Breast epithelium (tissue), 4 donors: ENCODE measurements at regions not wholly inside any gene's neighbourhood (a gene's known extent, or its start where the extent isn't known, plus 50 kb on each side); places are given as distances from the start of the nearest gene placed in this dataset.
"Not testable (repeated sequence)": the region's sequence is repeated elsewhere in the genome, so short reads cannot be mapped to it uniquely, and the experiment has no call there.

ENCODE experiments used
- DNase-seq, 2 donors: peaks; one replicate each; pipeline ENCODE4 v3.0.0-alpha.2; 2019; ENCODE audit warnings: low spot score in 2 of 2
- H3K27ac ChIP-seq, 2 donors: fragments of 200-600 bp; sonication (generic) in 1 of 2; one replicate each; pipeline ENCODE4 v1.5.1; 2016 to 2019; ENCODE audit warnings: mild to moderate bottlenecking in 1 of 2
- H3K27me3 ChIP-seq, 2 donors: fragments of 200-600 bp; sonication (generic) in 1 of 2; one replicate each; pipeline versions ENCODE4 v1.5.1 to v1.6.0; 2017 to 2019; ENCODE audit warnings: control low read depth in 1 of 2, mild to moderate bottlenecking in 1 of 2
- H3K36me3 ChIP-seq: fragments of 200-600 bp; one replicate; pipeline ENCODE4 v1.5.1; 2019
- H3K4me1 ChIP-seq, 2 donors: fragments of 200-600 bp; sonication (generic); one replicate each; pipeline ENCODE4 v1.5.1; 2016 to 2019; ENCODE audit warnings: control low read depth in 1 of 2
- H3K4me3 ChIP-seq, 3 donors: fragments of 200-600 bp; sonication (generic); 1 replicate in 2 of 3; 2 replicates in 1 of 3; pipeline ENCODE4 v1.5.1; 2016 to 2019; ENCODE audit warnings: mild to moderate bottlenecking in 3 of 3, moderate library complexity in 2 of 3
- H3K9me3 ChIP-seq, 2 donors: fragments of 200-600 bp; sonication (generic) in 1 of 2; one replicate each; pipeline ENCODE4 v1.5.1; 2016 to 2019; ENCODE audit warnings: control low read depth in 1 of 2
- POLR2A ChIP-seq: fragments of 450-650 bp; IDR thresholded peaks from one replicate; pipeline ENCODE4 v1.6.1; 2016; ENCODE audit warnings: antibody characterized with exemption, mild to moderate bottlenecking, moderate library complexity
- POLR2AphosphoS5 ChIP-seq, 3 donors: sonication (generic); formaldehyde crosslinking; IDR thresholded peaks; one replicate each; pipeline ENCODE4 v1.6.1; 2017; ENCODE audit warnings: antibody characterized with exemption in 3 of 3
- intact Hi-C: fragments of 100-400 bp; cut with DNase I; formaldehyde crosslinking; loops from one replicate; pipeline ENCODE4 v1.15.1; 2023; ENCODE audit warnings: low total_unique reads
- TF ChIP-seq, protein P1 (sequence below), 3 donors: fragments of 450-650 bp; IDR thresholded peaks; one replicate each; pipeline ENCODE4 v1.5.1; 2016 to 2017; ENCODE audit warnings: antibody characterized with exemption in 3 of 3, mild to moderate bottlenecking in 3 of 3, moderate library complexity in 3 of 3

DNA sequence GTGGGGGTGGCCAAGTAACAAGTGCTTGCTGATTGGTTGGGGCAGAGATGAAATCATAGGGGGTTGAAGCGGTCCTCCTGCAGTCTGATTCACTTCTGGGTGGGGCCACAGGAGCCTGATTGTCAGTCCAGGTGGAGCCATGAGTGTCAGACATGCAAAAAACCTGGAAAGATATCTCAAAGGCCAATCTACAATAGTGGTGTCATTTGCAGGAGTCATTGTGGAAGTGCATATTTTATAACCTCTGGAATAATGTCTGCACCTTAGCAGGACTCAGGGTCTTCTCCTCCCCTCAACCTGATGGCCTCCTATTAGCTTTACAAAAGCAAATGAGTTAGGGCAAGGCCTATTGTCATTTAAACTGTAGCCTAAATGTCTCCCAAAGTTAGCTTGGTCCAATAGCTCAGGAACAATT lies 241.4 kb downstream of the NUAK1 start:
- intact Hi-C loops = no loop called here

DNA sequence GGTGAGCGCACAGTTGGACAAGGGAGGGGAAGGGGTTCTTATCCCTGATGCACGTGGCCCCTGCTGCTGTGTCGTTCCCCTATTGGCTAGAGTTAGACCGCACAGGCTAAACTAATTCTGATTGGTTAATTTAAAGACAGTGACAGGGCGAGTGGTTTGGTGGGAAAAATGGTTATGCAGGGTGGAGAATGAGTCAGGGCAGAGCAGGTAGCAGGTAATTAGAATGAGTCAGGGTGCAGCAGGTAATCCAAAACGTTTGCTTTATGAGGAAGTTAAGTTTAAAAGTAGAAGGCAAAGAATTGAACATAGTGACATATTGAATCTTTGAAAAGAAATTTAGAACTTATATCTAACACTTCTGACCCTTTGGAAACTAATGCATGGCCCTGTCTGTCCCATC lies 240.5 kb downstream of the NUAK1 start:
- H3K4me3 ChIP-seq, H3K36me3 ChIP-seq, intact Hi-C loops, H3K9me3 ChIP-seq, H3K27ac ChIP-seq, DNase-seq, H3K27me3 ChIP-seq, H3K4me1 ChIP-seq: not testable (repeated sequence)

More for the DNA sequence above, 241.4 kb downstream of the NUAK1 start:
- no peaks in the 10 kb centered on the region for H3K36me3 ChIP-seq
- H3K4me1 ChIP-seq = no peaks in the 10 kb centered on the region
- DNase-seq = no peak
- no peaks in the 10 kb centered on the region for H3K27me3 ChIP-seq
- H3K9me3 ChIP-seq = no peaks in the 10 kb centered on the region
- H3K4me3 ChIP-seq = no peak overlapping the region
- TF ChIP-seq, protein P1, sequence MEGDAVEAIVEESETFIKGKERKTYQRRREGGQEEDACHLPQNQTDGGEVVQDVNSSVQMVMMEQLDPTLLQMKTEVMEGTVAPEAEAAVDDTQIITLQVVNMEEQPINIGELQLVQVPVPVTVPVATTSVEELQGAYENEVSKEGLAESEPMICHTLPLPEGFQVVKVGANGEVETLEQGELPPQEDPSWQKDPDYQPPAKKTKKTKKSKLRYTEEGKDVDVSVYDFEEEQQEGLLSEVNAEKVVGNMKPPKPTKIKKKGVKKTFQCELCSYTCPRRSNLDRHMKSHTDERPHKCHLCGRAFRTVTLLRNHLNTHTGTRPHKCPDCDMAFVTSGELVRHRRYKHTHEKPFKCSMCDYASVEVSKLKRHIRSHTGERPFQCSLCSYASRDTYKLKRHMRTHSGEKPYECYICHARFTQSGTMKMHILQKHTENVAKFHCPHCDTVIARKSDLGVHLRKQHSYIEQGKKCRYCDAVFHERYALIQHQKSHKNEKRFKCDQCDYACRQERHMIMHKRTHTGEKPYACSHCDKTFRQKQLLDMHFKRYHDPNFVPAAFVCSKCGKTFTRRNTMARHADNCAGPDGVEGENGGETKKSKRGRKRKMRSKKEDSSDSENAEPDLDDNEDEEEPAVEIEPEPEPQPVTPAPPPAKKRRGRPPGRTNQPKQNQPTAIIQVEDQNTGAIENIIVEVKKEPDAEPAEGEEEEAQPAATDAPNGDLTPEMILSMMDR (IDR thresholded peaks at IDR 0.05) = no peak
- no peak for TF ChIP-seq POLR2A
- TF ChIP-seq POLR2AphosphoS5 (IDR thresholded peaks at IDR 0.05) = no peak
- no peak overlapping the region for H3K27ac ChIP-seq

DNA sequence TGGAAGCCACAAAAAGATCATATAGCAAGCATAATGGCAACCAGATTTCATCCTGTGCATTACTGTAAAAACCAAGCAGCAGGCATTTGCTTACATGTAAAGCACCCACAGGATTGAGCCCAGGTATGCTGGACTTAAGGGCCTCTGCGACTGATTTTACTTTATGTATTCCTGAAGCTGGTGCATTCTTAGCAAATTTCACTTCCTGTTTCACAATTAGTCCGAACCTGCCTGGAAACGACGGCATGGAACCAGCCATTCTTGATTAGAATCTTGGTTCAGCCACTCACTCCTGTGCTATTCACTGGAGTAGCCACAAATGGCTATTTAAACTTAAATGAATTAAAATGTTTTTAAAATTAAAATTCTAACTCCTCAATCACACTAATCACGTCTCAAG lies 239.2 kb downstream of the NUAK1 start:
- Histone ChIP-seq H3K4me1 (no peaks in the 10 kb centered on the region), H3K36me3 (no peaks in the 10 kb centered on the region), H3K27me3 (no peaks in the 10 kb centered on the region), H3K27ac (no peak overlapping the region), H3K9me3 (no peaks in the 10 kb centered on the region), H3K4me3 (no peak overlapping the region)
- DNase-seq = no peak
- intact Hi-C loops = no loop called here
- TF ChIP-seq POLR2A = no peak
- TF ChIP-seq, protein P1 (IDR thresholded peaks at IDR 0.05) = no peak
- TF ChIP-seq POLR2AphosphoS5 (IDR thresholded peaks at IDR 0.05) = no peak

DNA sequence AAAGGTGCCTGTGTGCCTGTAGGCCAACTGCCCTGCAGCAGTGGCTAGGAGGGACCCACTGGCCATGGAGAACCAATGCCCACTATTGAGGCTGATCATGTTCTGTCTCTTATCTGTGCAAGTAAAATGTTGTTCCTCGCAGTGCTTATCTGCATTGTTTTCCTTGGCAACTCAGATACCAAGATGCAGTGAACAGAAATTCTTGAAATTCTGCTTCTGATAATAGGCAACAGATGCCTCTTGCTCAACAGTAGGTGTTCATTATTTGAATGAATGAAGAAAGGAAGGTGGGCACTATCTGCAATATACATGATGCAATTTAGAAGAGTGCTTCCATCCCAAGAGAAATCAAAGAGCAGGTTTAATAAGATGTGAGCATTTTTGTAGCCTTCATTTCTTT lies 232.2 kb downstream of the NUAK1 start:
- Histone ChIP-seq H3K4me3 (no peak overlapping the region), H3K36me3 (no peaks in the 10 kb centered on the region), H3K4me1 (no peaks in the 10 kb centered on the region), H3K9me3 (no peaks in the 10 kb centered on the region), H3K27me3 (no peaks in the 10 kb centered on the region), H3K27ac (no peak overlapping the region)
- no peak for DNase-seq
- intact Hi-C loops = no loop called here
- TF ChIP-seq, protein P1 (IDR thresholded peaks at IDR 0.05) = no peak
- TF ChIP-seq POLR2A (no peak), POLR2AphosphoS5 (IDR thresholded peaks at IDR 0.05) (no peak)

DNA sequence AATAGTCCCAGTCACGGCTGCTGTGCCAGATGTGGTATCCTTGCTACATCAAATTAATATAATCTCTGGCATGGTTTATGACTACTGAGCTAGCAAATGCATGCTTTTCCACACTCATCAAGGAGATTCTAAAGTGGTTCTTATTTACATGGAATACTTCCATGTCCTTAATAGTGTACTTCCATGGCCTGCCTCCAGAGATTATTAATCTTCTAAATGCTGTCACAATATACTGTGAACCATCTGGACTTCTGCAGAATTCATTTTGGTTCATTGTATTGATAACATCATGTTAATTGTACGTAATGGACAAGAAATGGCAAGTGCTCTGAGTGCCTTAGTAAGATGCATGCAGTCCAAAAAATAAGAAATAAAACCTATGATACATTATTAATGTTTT lies 230.8 kb downstream of the NUAK1 start:
- TF ChIP-seq POLR2A (no peak), POLR2AphosphoS5 (IDR thresholded peaks at IDR 0.05) (no peak)
- TF ChIP-seq, protein P1 (IDR thresholded peaks at IDR 0.05) = no peak
- H3K4me3 ChIP-seq = no peak overlapping the region
- DNase-seq = no peak
- intact Hi-C loops = no loop called here
- H3K27ac ChIP-seq = no peak overlapping the region
- H3K36me3 ChIP-seq = no peaks in the 10 kb centered on the region
- no peaks in the 10 kb centered on the region for H3K4me1 ChIP-seq
- no peaks in the 10 kb centered on the region for H3K27me3 ChIP-seq
- H3K9me3 ChIP-seq = no peaks in the 10 kb centered on the region

DNA sequence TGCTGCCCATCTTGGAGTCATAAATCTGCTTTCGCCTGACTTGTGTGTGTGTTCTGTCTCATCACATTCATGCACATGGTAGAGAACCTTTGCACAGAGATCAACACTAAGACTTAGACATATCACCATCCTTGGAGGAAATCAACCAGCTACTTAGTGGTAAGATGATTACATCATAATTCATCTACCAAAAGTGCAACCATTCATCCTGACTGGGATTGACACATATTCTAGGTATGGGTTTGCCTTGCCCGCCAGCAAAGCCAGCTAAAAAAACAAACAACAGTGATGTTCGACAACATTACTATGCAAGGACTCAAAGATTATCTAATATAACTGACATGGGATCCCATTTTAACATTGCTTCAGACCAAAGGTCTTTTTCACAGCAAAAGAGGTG lies 228.7 kb downstream of the NUAK1 start:
- no peak overlapping the region for H3K27ac ChIP-seq
- DNase-seq = no peak
- TF ChIP-seq, protein P1 (IDR thresholded peaks at IDR 0.05) = no peak
- TF ChIP-seq POLR2A = no peak
- no peak for TF ChIP-seq POLR2AphosphoS5 (IDR thresholded peaks at IDR 0.05)
- H3K27me3 ChIP-seq = no peaks in the 10 kb centered on the region
- H3K36me3 ChIP-seq = no peaks in the 10 kb centered on the region
- intact Hi-C loops = no loop called here
- no peaks in the 10 kb centered on the region for H3K9me3 ChIP-seq
- no peaks in the 10 kb centered on the region for H3K4me1 ChIP-seq
- H3K4me3 ChIP-seq = no peak overlapping the region
